Renal pelvis (tissue), 1 donor: ENCODE measurements at regions not wholly inside any gene's neighbourhood (a gene's known extent, or its start where the extent isn't known, plus 50 kb on each side); places are given as distances from the start of the nearest gene placed in this dataset.
"Not testable (repeated sequence)": the region's sequence is repeated elsewhere in the genome, so short reads cannot be mapped to it uniquely, and the experiment has no call there.

Experiments used
- DNase-seq: peaks from one replicate; pipeline ENCODE4 v3.0.0-alpha.2; 2013

DNA sequence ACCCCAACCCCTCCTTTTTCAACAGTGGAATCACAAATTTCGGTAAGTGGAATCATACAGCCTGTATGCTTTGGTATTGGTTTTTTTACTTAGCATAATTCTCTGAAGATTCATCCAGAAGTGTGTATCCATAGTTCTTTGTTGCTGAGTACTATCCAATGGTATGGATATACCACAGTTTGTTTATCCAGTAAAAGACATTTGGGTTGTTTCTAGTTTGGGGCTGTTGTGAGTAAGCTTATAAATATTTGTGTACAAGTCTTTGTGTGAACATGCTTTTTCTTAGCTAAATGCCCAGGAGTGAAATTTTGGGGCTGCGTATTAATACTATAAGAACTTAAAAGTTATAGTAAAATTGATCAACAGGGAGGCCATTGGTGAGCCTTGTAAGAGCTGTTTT is 57.5 kb upstream of the GC start:
- no peak for DNase-seq

DNA sequence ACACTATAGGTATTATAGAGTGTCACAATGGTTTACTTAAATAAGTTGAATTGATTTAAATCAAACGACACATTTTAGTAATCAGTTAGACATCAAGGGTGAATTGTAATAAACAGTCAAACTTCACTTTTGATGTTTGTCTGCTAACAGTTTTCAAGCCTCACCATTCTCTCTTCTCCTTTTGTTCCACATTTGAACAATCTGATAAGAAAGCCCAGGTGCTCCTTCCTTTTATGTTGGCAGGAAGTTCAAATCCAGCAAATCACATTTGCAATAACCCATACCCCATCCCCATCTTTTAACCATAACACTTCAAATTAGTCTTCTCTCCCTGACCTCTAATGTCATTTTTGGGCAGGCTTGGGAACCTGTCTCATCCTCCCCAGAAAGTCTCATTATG is 63.4 kb upstream of the GC start:
- DNase-seq: no peak

DNA sequence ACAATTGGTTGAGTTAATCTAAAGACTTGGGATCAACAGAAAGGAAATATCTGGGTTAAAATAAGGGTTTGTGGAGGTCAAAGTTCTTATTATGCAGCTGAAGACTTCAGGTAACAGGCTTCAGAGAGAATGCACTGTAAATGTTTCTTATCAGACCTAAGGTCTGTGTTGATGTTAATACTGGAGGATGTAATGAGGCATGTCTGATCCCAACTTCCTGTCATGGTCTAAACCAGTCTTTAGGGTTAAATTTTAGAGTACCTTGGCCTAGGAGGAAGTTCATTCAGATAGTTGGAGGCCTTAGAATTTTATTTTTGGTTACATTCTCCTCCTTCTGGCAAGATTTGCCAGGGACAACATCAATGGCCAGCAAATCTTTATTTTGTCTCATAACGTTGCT is 72.1 kb upstream of the GC start:
- DNase-seq: no peak

DNA sequence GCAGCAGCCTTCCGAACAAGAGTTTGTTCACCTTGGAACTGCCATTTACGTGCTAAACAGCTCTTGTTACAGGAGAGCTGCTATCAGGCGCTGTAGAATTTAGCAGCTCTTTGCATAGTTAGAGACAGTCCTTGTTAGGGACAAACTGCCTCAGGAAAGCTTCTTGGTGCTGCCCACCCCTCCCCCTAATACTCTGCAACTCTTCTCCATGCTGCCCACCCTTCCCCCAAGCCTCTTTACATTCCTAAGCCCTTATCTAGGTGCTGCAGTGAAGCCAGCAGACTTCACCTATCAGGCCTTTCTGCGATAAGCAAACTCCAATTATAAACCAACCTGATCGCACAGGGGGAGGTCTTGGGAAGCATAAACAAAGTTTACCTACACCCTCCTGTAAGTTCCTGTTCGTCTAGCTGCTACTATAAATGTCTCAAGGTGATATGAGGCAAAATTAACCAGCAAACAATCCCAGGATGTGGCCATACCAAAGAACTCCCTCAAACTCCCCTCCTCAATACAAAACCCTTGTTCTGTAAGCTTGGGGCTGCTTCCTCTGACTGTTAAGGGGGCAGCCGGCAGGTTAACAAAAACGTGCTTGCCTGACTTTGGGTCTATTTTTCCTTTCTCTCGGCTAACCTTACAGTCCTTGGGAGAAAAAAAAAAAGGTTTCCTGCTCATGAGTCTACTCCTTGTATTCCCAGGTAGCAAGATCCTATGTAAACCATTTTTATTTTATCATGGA is 74.0 kb upstream of the GC start:
- DNase-seq: no peak

DNA sequence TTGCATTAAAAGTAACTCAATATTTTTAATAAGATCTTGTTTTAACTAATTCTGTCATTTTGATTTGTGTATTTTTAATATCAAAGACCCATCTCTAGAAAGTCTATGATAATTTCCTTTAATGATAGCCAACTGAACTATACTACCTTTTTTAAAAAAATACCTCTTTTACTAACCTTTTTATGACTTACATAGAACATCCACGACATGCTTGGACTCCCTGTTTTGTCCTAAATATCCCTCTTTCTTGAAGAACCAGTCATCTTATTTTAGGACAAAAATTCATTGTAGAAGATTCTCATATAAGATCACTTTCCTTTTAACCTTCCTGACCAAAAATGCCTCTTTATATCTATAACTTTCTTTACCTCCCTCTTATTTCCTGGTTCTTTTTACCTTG is 76.8 kb upstream of the GC start:
- no peak for DNase-seq

DNA sequence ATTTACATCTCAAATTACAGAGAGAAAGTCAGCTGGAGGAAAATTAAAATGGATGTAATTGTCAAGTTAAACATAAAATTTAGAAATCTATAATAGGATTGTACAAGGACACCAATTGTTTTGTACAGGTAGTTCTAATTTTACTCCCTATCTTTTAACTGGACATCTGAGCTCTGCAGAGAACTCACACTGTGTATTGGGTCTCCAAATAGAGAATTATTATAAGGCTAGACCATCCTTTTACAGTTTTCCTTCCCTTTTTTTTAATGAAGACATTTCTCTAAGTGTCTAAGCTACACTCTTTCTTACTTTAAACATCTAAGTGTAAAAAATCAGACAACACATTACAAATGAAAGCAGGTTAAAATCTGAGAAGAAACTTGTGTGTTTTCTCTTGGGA is 78.4 kb upstream of the GC start:
- DNase-seq: no peak

DNA sequence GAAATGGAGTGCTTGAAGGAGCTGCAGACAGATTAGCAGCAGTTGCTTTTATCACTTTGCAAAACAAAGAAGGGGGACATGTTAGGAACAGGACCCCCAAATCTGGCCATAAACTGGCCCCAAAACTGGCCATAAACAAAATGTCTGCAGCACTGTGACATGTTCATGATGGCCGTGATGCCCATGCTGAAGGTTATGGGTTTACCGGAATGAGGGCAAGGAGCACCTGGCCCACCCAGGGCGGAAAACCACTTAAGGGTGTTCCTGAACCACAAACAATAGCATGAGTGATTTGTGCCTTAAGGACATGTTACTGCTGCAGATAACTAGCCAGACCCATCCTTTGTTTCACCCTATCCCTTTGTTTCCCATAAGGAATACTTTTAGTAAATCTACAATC is 79.6 kb upstream of the GC start:
- DNase-seq: no peak

DNA sequence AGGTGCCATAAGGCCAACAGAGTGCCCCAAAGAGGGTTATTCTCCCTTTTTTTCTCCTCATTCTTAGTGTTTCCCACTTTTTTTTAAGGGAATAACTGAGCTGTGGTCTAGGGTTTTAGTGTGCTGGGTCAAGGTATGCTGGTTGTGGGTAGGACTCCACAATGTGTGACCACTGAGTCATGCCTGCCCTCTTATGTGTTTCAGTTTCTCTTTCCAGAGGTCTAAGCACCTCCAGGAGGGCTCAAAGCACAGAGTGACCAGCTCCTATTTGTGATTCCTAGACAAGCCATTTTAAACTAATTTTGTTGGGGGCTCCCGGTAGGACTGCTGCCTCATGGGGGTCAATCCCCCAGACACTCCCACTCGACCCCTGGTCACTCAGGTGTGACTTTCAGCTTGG is 80.5 kb upstream of the GC start:
- DNase-seq: no peak

DNA sequence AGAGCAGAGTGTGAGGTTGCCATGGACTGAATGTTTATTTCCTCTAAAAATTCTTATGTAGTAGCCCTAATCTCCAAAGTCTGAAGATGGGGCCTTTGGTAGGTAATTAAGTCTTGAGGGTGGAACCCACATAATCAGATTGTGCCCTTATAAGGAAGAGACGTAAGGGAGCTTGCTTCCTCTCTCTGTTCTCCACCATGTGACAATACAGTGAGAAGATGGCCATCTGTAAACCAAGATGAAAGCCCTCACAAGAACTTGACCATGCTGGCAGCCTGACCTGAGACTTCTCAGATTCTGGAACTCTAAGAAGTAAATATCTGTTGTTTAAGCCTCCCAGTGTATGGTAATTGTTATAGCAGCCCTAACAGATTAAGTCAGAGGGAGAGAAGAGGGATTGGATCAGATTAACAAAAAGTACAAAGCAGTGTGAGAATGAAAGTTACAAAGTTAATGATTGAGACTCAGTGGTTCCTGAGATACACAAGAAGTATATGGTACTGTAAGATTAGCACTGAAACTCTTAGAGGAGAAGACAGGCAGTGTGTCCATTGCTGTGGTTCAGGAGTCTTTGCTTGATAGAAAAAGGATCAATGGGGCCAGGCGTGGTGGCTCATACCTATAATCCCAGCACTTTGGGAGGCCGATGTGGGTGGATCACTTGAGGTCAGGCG is 82.5 kb upstream of the GC start:
- DNase-seq: no peak

DNA sequence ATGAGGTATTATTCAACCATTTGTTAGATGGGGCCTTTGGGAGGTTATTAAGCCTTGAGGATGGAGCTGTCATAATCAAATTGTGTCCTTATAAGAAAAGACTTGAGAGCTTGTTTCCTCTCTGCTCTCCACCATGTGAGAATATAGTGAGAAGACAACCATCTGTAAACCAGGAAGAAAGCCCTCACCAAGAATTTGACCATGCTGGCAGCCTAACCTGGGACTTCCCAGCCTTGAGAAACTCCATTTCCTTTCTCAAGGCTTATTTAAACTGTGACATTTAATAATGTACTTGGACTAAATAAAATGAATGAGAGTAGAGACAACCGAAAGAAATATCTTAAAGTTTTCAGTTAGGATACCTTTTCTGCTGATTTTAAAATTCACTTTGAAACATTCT is 83.7 kb upstream of the GC start:
- no peak for DNase-seq

DNA sequence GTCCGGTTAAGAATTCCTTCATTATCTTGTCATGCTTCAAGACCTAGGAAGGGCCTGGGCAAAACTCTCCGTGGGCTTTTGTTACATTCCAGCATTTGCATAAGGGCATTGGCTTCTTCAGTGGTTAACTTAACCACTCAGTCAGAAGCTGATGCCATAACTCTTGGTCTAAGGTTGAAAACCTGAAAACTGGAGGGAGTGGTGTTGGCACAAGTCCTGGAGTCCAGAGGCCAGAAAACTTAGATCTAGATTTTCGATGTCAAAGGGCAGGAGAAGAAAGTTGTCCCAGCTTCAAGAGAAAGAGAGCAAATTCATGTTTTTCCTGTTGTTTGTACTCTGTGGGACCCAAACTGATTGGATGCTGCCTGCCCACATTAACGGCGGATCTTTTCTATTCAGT is 86.6 kb upstream of the GC start:
- no peak for DNase-seq

DNA sequence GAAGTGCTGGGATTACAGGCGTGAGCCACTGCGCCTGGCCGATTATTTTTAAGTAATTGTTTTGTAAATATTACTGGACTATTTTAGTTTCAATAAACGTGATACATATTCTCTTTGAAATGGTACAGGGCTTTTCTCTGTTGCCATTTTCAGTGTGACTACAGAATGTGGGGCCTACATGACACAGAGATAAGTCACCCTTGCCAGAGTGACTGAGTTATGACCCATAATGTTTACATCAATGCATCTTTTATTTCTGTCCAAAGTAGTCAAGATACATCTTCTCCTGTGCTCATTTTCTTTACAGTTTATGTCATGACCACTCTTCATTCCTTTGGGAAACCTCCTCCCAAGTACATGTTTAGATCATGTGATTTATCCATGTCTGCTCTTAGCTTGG is 88.3 kb upstream of the GC start:
- no peak for DNase-seq

DNA sequence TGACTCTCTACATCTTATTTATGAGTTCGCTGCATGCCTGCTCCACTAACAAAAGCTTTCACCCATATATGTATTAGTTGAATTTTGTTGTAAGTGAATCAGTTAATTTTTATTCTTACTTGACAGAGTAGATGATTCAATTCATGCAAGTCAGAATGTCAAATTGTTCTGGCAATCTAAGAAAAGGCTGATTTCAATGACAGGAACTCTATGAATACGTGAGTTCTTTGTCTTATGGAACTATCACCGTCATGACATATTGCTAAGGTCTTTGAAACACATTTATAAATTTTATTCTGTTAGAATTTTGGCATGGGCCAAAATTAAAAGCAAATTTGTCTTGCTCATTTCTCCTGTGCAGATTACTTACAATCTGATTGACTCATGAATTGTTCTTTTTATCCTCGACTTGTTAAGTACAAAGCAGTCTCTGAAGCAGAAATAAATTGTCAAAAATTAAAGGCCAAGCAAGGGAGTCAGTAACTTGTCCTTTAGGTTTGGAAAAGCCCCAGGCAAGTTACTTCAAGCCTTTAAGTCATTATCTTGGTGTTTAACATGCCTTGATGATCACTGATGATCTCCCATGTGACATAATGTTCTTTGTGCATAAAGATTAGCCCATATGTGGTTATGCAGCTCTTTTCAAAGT is 89.0 kb upstream of the GC start:
- DNase-seq: no peak

DNA sequence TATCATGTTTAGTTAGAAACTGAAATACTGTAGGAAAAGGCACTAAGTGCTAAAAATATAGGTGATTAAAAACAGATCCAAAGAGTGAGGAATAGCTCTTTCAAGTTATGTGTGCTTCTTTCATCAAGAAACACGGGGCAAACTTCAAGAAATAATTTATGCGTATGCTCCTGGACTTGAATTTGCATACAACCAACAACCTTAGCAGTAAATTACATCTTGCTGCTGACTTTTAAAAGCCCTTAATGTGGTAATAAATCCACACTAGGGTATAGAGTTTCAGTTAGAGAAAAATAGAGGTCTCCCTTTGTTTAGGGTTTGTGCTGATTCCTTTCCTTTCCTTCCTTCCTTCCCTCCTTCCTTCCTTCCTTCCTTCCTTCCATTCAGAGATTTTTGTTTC is 94.5 kb upstream of the GC start:
- peak; percentile 60 for DNase-seq

DNA sequence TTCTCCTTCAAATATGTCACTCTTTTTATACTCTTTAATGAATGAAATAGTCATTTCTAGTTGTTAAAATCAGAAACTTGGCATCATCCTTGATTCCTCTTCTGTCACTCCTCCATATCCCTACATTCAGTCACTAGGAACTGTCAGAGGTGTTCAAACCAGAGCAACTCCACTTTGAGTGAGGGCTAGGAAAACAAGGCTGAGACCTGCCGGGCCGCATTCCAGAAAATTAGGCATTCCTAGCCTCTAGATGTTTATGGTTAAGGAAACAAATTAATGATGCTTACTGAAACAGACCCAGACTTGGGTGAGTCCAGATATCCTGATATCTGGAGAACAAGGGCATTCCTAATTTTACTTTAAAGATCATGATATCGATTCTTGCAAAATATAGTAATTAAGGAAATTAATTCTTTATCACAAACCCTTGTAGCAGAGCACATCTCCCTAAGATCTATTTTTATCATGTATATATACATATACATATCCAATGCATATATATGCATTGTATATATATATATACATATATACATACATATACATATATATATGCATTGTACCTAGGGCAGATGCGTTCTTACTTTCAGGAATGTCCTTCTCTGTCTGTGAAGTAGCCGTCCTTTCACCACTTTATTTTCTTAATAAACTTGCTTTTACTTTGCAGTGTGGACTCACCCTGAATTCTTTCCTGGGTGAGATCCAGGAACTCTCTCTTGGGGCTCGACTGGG is 98.4 kb upstream of the GC start:
- DNase-seq: peak; percentile 35

DNA sequence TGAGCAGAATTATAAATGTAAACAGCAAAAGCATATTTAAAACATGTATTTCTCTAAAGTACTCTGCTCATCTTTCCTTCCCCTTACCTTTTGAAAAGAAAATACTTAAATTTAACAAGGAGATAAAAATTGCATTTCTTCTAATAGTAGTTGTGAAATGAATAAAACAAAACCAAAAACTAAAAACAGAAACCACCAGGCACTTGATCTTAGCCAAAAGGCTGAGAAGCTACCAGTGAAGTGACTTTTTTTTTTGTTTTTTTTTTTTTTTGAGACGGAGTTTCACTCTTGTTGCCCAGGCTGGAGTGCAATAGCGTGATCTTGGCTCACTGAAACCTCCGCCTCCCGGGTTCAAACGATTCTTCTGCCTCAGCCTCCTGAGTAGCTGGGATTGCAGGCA is 116.5 kb upstream of the GC start:
- not testable (repeated sequence) for DNase-seq

DNA sequence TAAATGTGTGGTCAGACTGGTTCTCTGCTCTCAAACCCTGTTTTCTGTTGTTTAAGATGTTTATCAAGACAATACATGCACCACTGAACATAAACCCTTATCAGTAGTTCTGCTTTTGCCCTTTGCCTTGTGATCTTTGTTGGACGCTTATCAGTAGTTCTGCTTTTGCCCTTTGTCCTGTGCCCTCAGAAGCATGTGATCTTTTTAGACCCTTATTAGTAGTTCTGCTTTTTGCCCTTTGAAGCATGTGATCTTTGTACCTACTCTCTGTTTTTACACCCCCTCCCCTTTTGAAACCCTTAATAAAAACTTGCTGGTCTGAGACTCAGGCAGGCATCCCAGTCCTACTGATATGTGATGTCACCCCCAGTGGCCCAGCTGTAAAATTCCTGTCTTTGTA is 121.7 kb upstream of the GC start:
- DNase-seq: not testable (repeated sequence)

DNA sequence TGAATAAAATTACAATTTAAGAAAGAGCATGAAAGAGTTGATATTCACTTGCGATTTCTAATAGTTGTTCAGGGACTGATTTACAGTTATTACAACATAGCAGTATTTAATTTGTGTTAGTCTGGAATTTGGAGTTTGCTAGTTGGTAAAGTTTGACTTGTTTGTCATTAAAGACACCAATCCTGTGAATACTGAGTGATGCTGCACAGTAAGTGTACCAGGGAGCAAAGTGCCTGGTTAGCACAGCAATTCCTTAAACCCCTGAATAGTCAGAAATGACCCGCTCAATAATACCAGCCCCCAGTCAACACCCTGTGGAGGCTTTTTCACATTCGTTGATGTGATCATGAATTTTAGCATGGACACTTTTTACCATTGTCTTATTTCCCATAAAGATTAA is 122.2 kb upstream of the GC start:
- no peak for DNase-seq

DNA sequence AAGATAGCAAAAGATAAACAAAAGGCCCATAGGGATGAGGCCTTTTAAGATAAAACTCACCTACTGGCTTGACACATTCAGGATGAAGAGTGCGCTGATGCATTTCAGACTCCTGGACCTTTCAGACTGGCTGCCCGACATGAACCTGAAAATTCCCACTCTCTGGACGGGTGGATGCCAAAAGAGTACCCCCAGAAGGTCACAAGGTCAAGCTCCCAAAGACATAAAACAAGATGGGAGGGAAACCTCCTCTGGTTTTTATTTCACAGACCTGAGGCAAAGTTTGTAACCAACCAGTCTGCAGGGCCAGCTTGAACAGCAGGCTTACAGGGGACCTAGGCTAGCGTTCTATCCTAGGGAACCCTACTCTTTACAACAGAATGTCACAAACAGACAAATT is 123.2 kb upstream of the GC start:
- peak; percentile 24 for DNase-seq

DNA sequence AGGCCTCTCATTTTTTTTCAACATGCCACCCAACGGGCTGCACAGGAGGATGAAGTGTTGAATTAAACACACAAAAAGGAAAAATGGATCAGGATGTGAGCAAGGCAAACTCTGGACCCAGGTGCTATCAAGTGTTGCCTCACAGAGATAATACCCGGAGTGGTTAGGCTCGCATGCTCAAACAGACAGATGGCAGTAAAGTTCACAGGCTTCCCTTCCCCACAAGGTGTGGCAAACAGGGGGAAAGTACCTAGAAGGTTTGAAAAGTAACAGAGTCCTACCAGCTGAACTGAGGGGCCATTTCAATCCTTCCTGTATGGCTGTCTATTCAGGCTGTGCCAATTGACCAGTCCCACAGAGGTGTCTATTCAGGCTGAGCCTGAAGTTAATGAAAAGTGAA is 123.9 kb upstream of the GC start:
- no peak for DNase-seq

DNA sequence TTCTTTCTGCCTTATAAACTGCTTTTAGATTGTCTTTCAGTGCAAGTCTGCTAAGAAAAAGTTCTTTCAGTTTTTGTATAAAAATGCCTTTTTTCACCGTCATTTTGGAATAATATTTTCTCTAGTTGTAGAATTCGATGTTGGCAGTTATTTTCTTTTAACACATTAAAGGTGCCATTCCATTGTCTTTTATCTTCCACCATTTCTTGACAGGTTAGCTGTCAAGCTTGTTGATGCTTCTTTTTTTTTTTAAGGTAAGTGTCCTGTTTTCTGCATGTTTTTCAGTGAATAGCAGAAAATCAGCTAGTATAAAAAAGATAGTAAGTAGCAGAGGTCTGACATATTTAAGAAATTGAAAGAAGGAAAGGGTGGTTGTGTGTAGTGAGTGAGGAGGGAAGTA is 118.5 kb upstream of the NPFFR2 start:
- no peak for DNase-seq

DNA sequence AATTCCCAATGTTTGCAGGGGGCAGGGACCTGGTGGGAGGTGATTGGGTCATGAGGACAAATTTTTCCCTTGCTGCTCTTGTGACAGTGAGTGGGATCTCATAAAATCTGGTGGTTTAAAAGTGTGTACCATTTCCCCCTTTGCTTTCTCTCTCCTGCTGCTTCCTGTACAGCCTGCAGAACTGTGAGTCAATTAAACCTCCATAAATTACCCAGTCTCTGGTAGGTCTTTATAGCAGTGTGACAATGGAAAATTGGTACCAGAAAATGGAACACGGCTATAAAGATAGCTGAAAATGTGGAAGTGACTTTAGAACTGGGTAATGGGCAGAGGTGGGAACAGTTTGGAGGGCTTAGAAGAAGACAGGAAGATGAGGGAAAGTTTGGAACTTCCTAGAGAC is 108.7 kb upstream of the NPFFR2 start:
- no peak for DNase-seq

DNA sequence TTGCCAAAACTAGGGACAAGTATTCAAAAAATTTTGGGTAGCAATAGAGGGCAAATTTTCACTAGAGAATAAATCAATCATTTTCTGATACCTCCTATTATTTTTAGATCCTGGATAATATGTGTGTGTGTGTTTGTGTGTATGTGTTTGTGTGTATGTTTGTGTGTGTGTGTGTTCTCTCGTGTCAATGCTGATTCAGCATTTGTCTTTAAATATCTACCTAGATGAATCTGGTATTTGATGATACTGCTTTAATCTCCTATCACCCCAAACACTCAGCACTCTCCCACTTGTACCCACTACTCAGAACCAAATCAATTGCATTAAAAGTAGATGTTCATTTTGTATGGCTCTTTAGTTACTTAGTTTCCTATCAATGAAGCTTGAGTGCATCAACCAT is 101.3 kb upstream of the NPFFR2 start:
- no peak for DNase-seq
